Heart left ventricle (tissue), 13 donors: ENCODE measurements at regions not wholly inside any gene's neighbourhood (a gene's known extent, or its start where the extent isn't known, plus 50 kb on each side); places are given as distances from the start of the nearest gene placed in this dataset.

ENCODE experiments used
- POLR2A ChIP-seq, 2 donors: fragments of 450-650 bp; IDR thresholded peaks; one replicate each; pipeline ENCODE4 v1.6.1; 2017; ENCODE audit warnings: antibody characterized with exemption in 2 of 2, mild to moderate bottlenecking in 2 of 2, moderate library complexity in 2 of 2
- TF ChIP-seq, protein P1 (sequence below), 12 donors: fragments of 200-600 bp; sonication (generic) in 4 of 12; IDR thresholded peaks; one replicate each; pipeline versions ENCODE4 v1.5.0 to v1.8.0; 2018 to 2022; ENCODE audit warnings: antibody characterized with exemption in 12 of 12, mild to moderate bottlenecking in 5 of 12
- donor health status: ischemic (EF 13 %, LVEDD 7.1; RV severe dilation, severe dysfunction).
- donor health status: DM: no; HTN: yes; CAD: no.
- donor health status: DM: no; HTN: no; CAD: no.
- donor health status: ischemic (EF 25% LVEDD 6.9; RV normal size, moderate dysfunction).
- donor health status: ischemic (EF 25% LVEDD 5.7; RV mildly dilated, moderate dysfunction).
- donor health status: ischemic (EF 35%, LVEDD 5.7; RV mildly dilated, moderate dysfunction).
- donor health status: nonischemic (EF 11% LVEDD 7.7; RV severe dilation, severe dysfunction).
- donor health status: DM: yes; HTN: yes; CAD: no.
- donor health status: PGD.
- donor health status: ischemic (EF 29% LVEDD 5.4; RV normal size, mild dysfunction).
- donor health status: nonischemic (EF 23%, LVEDD 6.1; RV moderate dilation, normal function).

DNA sequence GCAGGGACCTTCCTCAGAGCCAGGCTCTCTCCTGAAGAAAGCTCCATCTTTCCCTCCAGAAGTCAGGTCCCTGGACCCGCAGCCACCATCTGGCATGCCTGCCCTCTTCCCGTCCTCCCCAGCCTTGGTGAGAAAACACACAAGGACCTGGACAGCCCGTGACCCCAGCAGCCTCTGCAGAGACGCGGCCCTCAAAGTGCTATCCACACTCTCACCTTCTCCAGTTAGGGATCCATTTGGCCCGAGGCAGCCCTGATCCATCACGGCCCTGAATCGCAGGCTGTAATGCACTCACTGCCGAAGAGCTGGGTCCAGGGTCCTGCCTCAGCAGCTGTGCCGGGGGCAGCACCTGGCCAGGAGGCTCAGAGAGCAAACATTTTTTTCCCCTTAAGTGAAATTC, 185.1 kb downstream of the OLFM1 start:
- TF ChIP-seq POLR2A (IDR thresholded peaks at IDR 0.05) = no peak
- TF ChIP-seq, protein P1, sequence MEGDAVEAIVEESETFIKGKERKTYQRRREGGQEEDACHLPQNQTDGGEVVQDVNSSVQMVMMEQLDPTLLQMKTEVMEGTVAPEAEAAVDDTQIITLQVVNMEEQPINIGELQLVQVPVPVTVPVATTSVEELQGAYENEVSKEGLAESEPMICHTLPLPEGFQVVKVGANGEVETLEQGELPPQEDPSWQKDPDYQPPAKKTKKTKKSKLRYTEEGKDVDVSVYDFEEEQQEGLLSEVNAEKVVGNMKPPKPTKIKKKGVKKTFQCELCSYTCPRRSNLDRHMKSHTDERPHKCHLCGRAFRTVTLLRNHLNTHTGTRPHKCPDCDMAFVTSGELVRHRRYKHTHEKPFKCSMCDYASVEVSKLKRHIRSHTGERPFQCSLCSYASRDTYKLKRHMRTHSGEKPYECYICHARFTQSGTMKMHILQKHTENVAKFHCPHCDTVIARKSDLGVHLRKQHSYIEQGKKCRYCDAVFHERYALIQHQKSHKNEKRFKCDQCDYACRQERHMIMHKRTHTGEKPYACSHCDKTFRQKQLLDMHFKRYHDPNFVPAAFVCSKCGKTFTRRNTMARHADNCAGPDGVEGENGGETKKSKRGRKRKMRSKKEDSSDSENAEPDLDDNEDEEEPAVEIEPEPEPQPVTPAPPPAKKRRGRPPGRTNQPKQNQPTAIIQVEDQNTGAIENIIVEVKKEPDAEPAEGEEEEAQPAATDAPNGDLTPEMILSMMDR (IDR thresholded peaks at IDR 0.05) = no peak
